ENCODE measurements at regions not wholly inside any gene's neighbourhood (a gene's known extent, or its start where the extent isn't known, plus 50 kb on each side); places are given as distances from the start of the nearest gene placed in this dataset.

GRCh38 chr14:76954394-76955190 lies 73.9 kb downstream of the IRF2BPL start:
- Mint-ChIP-seq H3K4me3 (no peak overlapping the region), H3K27ac (peak overlapping the region; percentile 71), H3K36me3 (no peaks in the 10 kb centered on the region), H3K27me3 (no peaks in the 10 kb centered on the region), H3K9me3 (no peaks in the 10 kb centered on the region), H3K4me1 (peaks cover 65% of the 10 kb centered on the region)

- Mint-ChIP-seq H3K27ac (peak overlapping the region; percentile 82), H3K4me1 (peaks cover 54% of the 10 kb centered on the region)
Observed at GRCh38 chr14:76953311-76953945, 75.1 kb downstream of the IRF2BPL start.

GRCh38 chr14:76951166-76951565 lies 77.3 kb downstream of the IRF2BPL start:
- Mint-ChIP-seq H3K27me3 (no peaks in the 10 kb centered on the region), H3K9me3 (no peaks in the 10 kb centered on the region), H3K4me1 (peaks cover 53% of the 10 kb centered on the region), H3K27ac (no peak overlapping the region), H3K36me3 (no peaks in the 10 kb centered on the region), H3K4me3 (no peak overlapping the region)

More at GRCh38 chr14:76953311-76953945, 75.1 kb downstream of the IRF2BPL start:
- Mint-ChIP-seq H3K36me3 (no peaks in the 10 kb centered on the region), H3K27me3 (no peaks in the 10 kb centered on the region), H3K4me3 (peak overlapping the region; percentile 59), H3K9me3 (no peaks in the 10 kb centered on the region)

GRCh38 chr14:76950055-76951020 lies 78.2 kb downstream of the IRF2BPL start:
- Mint-ChIP-seq H3K9me3 (no peaks in the 10 kb centered on the region), H3K27me3 (no peaks in the 10 kb centered on the region), H3K36me3 (no peaks in the 10 kb centered on the region), H3K4me1 (peaks cover 45% of the 10 kb centered on the region), H3K4me3 (no peak overlapping the region), H3K27ac (no peak overlapping the region)

GRCh38 chr14:76948976-76949375 lies 79.5 kb downstream of the IRF2BPL start:
- H3K27ac Mint-ChIP-seq, result no peak overlapping the region
- no peak overlapping the region for H3K4me3 Mint-ChIP-seq
- H3K27me3 Mint-ChIP-seq, result no peaks in the 10 kb centered on the region
- peaks cover 34% of the 10 kb centered on the region for H3K4me1 Mint-ChIP-seq
- no peaks in the 10 kb centered on the region for H3K9me3 Mint-ChIP-seq
- H3K36me3 Mint-ChIP-seq, result no peaks in the 10 kb centered on the region

- Mint-ChIP-seq H3K4me1 (peaks cover 29% of the 10 kb centered on the region), H3K4me3 (no peak overlapping the region), H3K27me3 (no peaks in the 10 kb centered on the region)
Observed at GRCh38 chr14:76948213-76948947, 80.1 kb downstream of the IRF2BPL start.

GRCh38 chr14:76947838-76948184 lies 80.7 kb downstream of the IRF2BPL start:
- no peak overlapping the region for H3K4me3 Mint-ChIP-seq
- H3K27ac Mint-ChIP-seq, result no peak overlapping the region
- no peaks in the 10 kb centered on the region for H3K9me3 Mint-ChIP-seq
- H3K27me3 Mint-ChIP-seq, result no peaks in the 10 kb centered on the region
- H3K4me1 Mint-ChIP-seq, result peaks cover 31% of the 10 kb centered on the region
- H3K36me3 Mint-ChIP-seq, result no peaks in the 10 kb centered on the region

More at GRCh38 chr14:76948213-76948947, 80.1 kb downstream of the IRF2BPL start:
- no peaks in the 10 kb centered on the region for H3K36me3 Mint-ChIP-seq
- no peak overlapping the region for H3K27ac Mint-ChIP-seq
- no peaks in the 10 kb centered on the region for H3K9me3 Mint-ChIP-seq

GRCh38 chr14:76947078-76947837 lies 81.2 kb downstream of the IRF2BPL start:
- no peaks in the 10 kb centered on the region for H3K9me3 Mint-ChIP-seq
- H3K4me3 Mint-ChIP-seq, result peak overlapping the region; percentile 33
- no peaks in the 10 kb centered on the region for H3K27me3 Mint-ChIP-seq
- peak overlapping the region; percentile 91 for H3K27ac Mint-ChIP-seq
- peaks cover 36% of the 10 kb centered on the region for H3K4me1 Mint-ChIP-seq
- no peaks in the 10 kb centered on the region for H3K36me3 Mint-ChIP-seq

- Mint-ChIP-seq H3K36me3 (no peaks in the 10 kb centered on the region), H3K27ac (peak overlapping the region; percentile 91), H3K4me1 (peaks cover 38% of the 10 kb centered on the region), H3K27me3 (no peaks in the 10 kb centered on the region), H3K9me3 (no peaks in the 10 kb centered on the region), H3K4me3 (peak overlapping the region; percentile 33)
Observed at GRCh38 chr14:76946753-76947077, 81.8 kb downstream of the IRF2BPL start.

GRCh38 chr14:76943072-76943471 lies 85.4 kb downstream of the IRF2BPL start:
- Mint-ChIP-seq H3K4me3 (no peak overlapping the region), H3K36me3 (no peaks in the 10 kb centered on the region), H3K4me1 (peaks cover 26% of the 10 kb centered on the region), H3K27ac (no peak overlapping the region), H3K9me3 (no peaks in the 10 kb centered on the region), H3K27me3 (no peaks in the 10 kb centered on the region)

GRCh38 chr14:76941946-76942805 lies 86.3 kb downstream of the IRF2BPL start:
- no peak overlapping the region for H3K27ac Mint-ChIP-seq
- H3K27me3 Mint-ChIP-seq, result no peaks in the 10 kb centered on the region
- H3K36me3 Mint-ChIP-seq, result no peaks in the 10 kb centered on the region
- no peaks in the 10 kb centered on the region for H3K9me3 Mint-ChIP-seq
- H3K4me3 Mint-ChIP-seq, result no peak overlapping the region
- H3K4me1 Mint-ChIP-seq, result peaks cover 18% of the 10 kb centered on the region

- Mint-ChIP-seq H3K4me3 (no peak overlapping the region), H3K36me3 (no peaks in the 10 kb centered on the region), H3K27me3 (no peaks in the 10 kb centered on the region), H3K4me1 (peaks cover 12% of the 10 kb centered on the region), H3K9me3 (no peaks in the 10 kb centered on the region), H3K27ac (no peak overlapping the region)
Observed at GRCh38 chr14:76941544-76941943, 87.0 kb downstream of the IRF2BPL start.

GRCh38 chr14:76940021-76940760 lies 88.3 kb downstream of the IRF2BPL start:
- H3K27ac Mint-ChIP-seq, result no peak overlapping the region
- H3K9me3 Mint-ChIP-seq, result no peaks in the 10 kb centered on the region
- no peak overlapping the region for H3K4me3 Mint-ChIP-seq
- no peaks in the 10 kb centered on the region for H3K27me3 Mint-ChIP-seq
- peaks cover 11% of the 10 kb centered on the region for H3K4me1 Mint-ChIP-seq
- no peaks in the 10 kb centered on the region for H3K36me3 Mint-ChIP-seq

Measured in activated naive CD4-positive, alpha-beta T cell treated with anti-CD3 and anti-CD28 coated beads, Interleukin-2, amount 50 U/mL, for 24 hours (primary cell).